ENCODE measurements at regions not wholly inside any gene's neighbourhood (a gene's known extent, or its start where the extent isn't known, plus 50 kb on each side); places are given as distances from the start of the nearest gene placed in this dataset.

- DNase-seq, result no peak
These were observed 215.3 kb upstream of the SETBP1 start for GRCh38 chr18:44465381-44465841.

GRCh38 chr18:44466997-44467396 is 213.7 kb upstream of the SETBP1 start:
- DNase-seq, result no peak

GRCh38 chr18:44467718-44468117 is 213.0 kb upstream of the SETBP1 start:
- no peak for DNase-seq

GRCh38 chr18:44473394-44474066 is 207.2 kb upstream of the SETBP1 start:
- DNase-seq, result no peak

- no peak for DNase-seq
These were observed 206.6 kb upstream of the SETBP1 start for GRCh38 chr18:44474067-44474411.

- no peak for DNase-seq
These were observed 206.1 kb upstream of the SETBP1 start for GRCh38 chr18:44474591-44474990.

- DNase-seq, result no peak
These were observed 197.9 kb upstream of the SETBP1 start for GRCh38 chr18:44482761-44483160.

GRCh38 chr18:44495151-44495550 is 185.5 kb upstream of the SETBP1 start:
- no peak for DNase-seq

GRCh38 chr18:44497311-44497710 is 183.4 kb upstream of the SETBP1 start:
- DNase-seq, result no peak

GRCh38 chr18:44497757-44498490 is 182.8 kb upstream of the SETBP1 start:
- no peak for DNase-seq

- DNase-seq, result no peak
These were observed 179.7 kb upstream of the SETBP1 start for GRCh38 chr18:44500808-44501610.

- no peak for DNase-seq
These were observed 178.5 kb upstream of the SETBP1 start for GRCh38 chr18:44502221-44502620.

GRCh38 chr18:44502790-44503189 is 177.9 kb upstream of the SETBP1 start:
- DNase-seq, result no peak

GRCh38 chr18:44503854-44504253 is 176.8 kb upstream of the SETBP1 start:
- DNase-seq, result no peak

GRCh38 chr18:44507729-44508325 is 172.9 kb upstream of the SETBP1 start:
- DNase-seq, result no peak

GRCh38 chr18:44508474-44508873 is 172.2 kb upstream of the SETBP1 start:
- DNase-seq, result no peak

- DNase-seq, result no peak
These were observed 171.6 kb upstream of the SETBP1 start for GRCh38 chr18:44509048-44509447.

- DNase-seq, result no peak
These were observed 170.3 kb upstream of the SETBP1 start for GRCh38 chr18:44510390-44510789.

- no peak for DNase-seq
These were observed 167.5 kb upstream of the SETBP1 start for GRCh38 chr18:44513233-44513632.

GRCh38 chr18:44514106-44514505 is 166.6 kb upstream of the SETBP1 start:
- no peak for DNase-seq

GRCh38 chr18:44514766-44515165 is 165.9 kb upstream of the SETBP1 start:
- DNase-seq, result no peak

- no peak for DNase-seq
These were observed 164.2 kb upstream of the SETBP1 start for GRCh38 chr18:44516450-44516849.

- DNase-seq, result no peak
These were observed 163.6 kb upstream of the SETBP1 start for GRCh38 chr18:44517136-44517535.
